IMR-90 (cell line): ENCODE measurements at regions not wholly inside any gene's neighbourhood (a gene's known extent, or its start where the extent isn't known, plus 50 kb on each side); places are given as distances from the start of the nearest gene placed in this dataset.

ENCODE experiments used
- ATAC-seq: fragments of 200-7000 bp; cut with Tn5 transposase; 2 replicates; pipeline ENCODE4 v1.9.1; 2020; ENCODE audit warnings: low read depth, mild to moderate bottlenecking, moderate library complexity
- BruUV-seq: library from RNA; stranded (reverse); fragments of 400-500 nt; replicated peaks from 2 replicates; lab custom pipeline; 2021; lab: Mats Ljungman, UMichigan
- CTCF ChIA-PET: fragments of 300-600 bp; formaldehyde crosslinking; extraction: SDS; loops from one replicate; lab custom pipeline; 2021; ENCODE audit warnings: antibody characterized with exemption; lab: Yijun Ruan, JAX
- POLR2A ChIA-PET: fragments of 300-600 bp; sonication (Branson Sonifier 250); formaldehyde crosslinking; loops from one replicate; lab custom pipeline; 2022; ENCODE audit warnings: antibody characterized with exemption; ENCODE audit not compliant: unreplicated experiment; lab: Charles Lee
- DNase-seq: peaks from one replicate; pipeline ENCODE4 v3.0.0; 2013
- H2AFZ ChIP-seq: replicated peaks from 2 replicates; pipeline ENCODE3; 2013; ENCODE audit warnings: low read length, mild to moderate bottlenecking; ENCODE audit not compliant: poor library complexity
- H2AK5ac ChIP-seq: 2 replicates; pipeline ENCODE4 v1.6.1; 2013; ENCODE audit warnings: low read depth, low read length, inconsistent platforms
- H2AK9ac ChIP-seq: replicated peaks from 2 replicates; pipeline ENCODE3; 2013; ENCODE audit warnings: mild to moderate bottlenecking, low read depth, low read length, moderate library complexity; ENCODE audit not compliant: poor library complexity
- H2BK120ac ChIP-seq: 2 replicates; pipeline ENCODE4 v1.6.1; 2013; ENCODE audit warnings: low read depth, low read length, inconsistent platforms
- H2BK15ac ChIP-seq: 3 replicates; pipeline ENCODE4 v1.6.1; 2013; ENCODE audit warnings: low read depth, low read length, inconsistent platforms
- H2BK20ac ChIP-seq: 2 replicates; pipeline ENCODE4 v1.6.1; 2013; ENCODE audit warnings: low read depth, mild to moderate bottlenecking, inconsistent platforms, low read length, moderate library complexity
- H2BK5ac ChIP-seq: 2 replicates; pipeline ENCODE4 v1.6.1; 2013; ENCODE audit warnings: mild to moderate bottlenecking, low read depth, low read length, inconsistent platforms; ENCODE audit not compliant: poor library complexity, severe bottlenecking
- H3K14ac ChIP-seq: replicated peaks from 2 replicates; pipeline ENCODE4 v1.6.1; 2013; ENCODE audit warnings: low read depth, low read length, inconsistent platforms
- H3K18ac ChIP-seq: 2 replicates; pipeline ENCODE4 v1.6.1; 2013; ENCODE audit warnings: low read depth, low read length, control low read depth
- H3K23ac ChIP-seq: 2 replicates; pipeline ENCODE4 v1.6.1; 2013; ENCODE audit warnings: low read depth, low read length, inconsistent platforms
- H3K27ac ChIP-seq: 2 replicates; pipeline ENCODE4 v1.5.1; 2013; ENCODE audit warnings: mild to moderate bottlenecking, control low read depth, low read length; ENCODE audit not compliant: insufficient read depth
- H3K27me3 ChIP-seq: 2 replicates; pipeline ENCODE4 v1.6.1; 2013; ENCODE audit warnings: low read length; ENCODE audit not compliant: control insufficient read depth, insufficient read depth
- H3K36me3 ChIP-seq: 2 replicates; pipeline ENCODE4 v1.6.1; 2013; ENCODE audit warnings: low read length, mixed read lengths; ENCODE audit not compliant: control insufficient read depth, insufficient read depth
- H3K4ac ChIP-seq: 2 replicates; pipeline ENCODE4 v1.6.1; 2013; ENCODE audit warnings: low read depth, low read length, inconsistent platforms
- H3K4me1 ChIP-seq: 2 replicates; pipeline ENCODE4 v1.6.1; 2013; ENCODE audit warnings: low read length, mixed read lengths; ENCODE audit not compliant: control insufficient read depth, insufficient read depth
- H3K4me2 ChIP-seq: 2 replicates; pipeline ENCODE4 v1.6.1; 2013; ENCODE audit warnings: low read depth, mild to moderate bottlenecking, control low read depth, low read length, moderate library complexity
- H3K4me3 ChIP-seq: 2 replicates; pipeline ENCODE4 v1.5.1; 2013; ENCODE audit warnings: low read depth, mild to moderate bottlenecking, control low read depth, low read length, moderate library complexity; ENCODE audit not compliant: insufficient read depth
- H3K56ac ChIP-seq: 2 replicates; pipeline ENCODE4 v1.6.1; 2013; ENCODE audit warnings: low read length, inconsistent platforms; ENCODE audit not compliant: insufficient read depth; ENCODE audit errors: extremely low read depth
- H3K79me1 ChIP-seq, 2 experiments: 2 replicates each; pipeline ENCODE4 v1.6.1; 2013; ENCODE audit warnings: low read length in 2 of 2, inconsistent platforms in 1 of 2, low read depth in 1 of 2
- H3K9ac ChIP-seq: 2 replicates; pipeline ENCODE4 v1.6.1; 2013; ENCODE audit warnings: low read depth, low read length, control low read depth
- H3K9me1 ChIP-seq: 2 replicates; pipeline ENCODE4 v1.6.1; 2013; ENCODE audit warnings: low read length, inconsistent platforms; ENCODE audit not compliant: insufficient read depth
- H3K9me3 ChIP-seq: 2 replicates; pipeline ENCODE4 v1.6.1; 2013; ENCODE audit warnings: low read length; ENCODE audit not compliant: control insufficient read depth, insufficient read depth
- H4K20me1 ChIP-seq: 2 replicates; pipeline ENCODE4 v1.6.1; 2013; ENCODE audit warnings: low read length, inconsistent platforms; ENCODE audit not compliant: insufficient read depth
- H4K5ac ChIP-seq: 2 replicates; pipeline ENCODE4 v1.6.1; 2013; ENCODE audit warnings: mild to moderate bottlenecking, low read depth, low read length, control low read depth
- H4K8ac ChIP-seq, 2 experiments: 2 replicates each; pipeline ENCODE4 v1.6.1; 2013; ENCODE audit warnings: low read depth in 2 of 2, low read length in 2 of 2, control low read depth in 1 of 2, inconsistent platforms in 1 of 2
- H4K91ac ChIP-seq: 2 replicates; pipeline ENCODE4 v1.6.1; 2013; ENCODE audit warnings: low read depth, low read length, inconsistent platforms; ENCODE audit not compliant: insufficient read depth
- CHD1 ChIP-seq: IDR thresholded peaks from 2 replicates; pipeline ENCODE4 v1.6.1; 2012; ENCODE audit warnings: low read depth, low read length, improper control_type of control experiment
- MAZ ChIP-seq: IDR thresholded peaks from 2 replicates; pipeline ENCODE4 v1.6.1; 2012; ENCODE audit warnings: low read depth, mild to moderate bottlenecking, low read length, improper control_type of control experiment, moderate library complexity, borderline replicate concordance
- NFE2L2 ChIP-seq: fragments of 150-350 bp; IDR thresholded peaks from 2 replicates; pipeline ENCODE4 v1.6.1; 2016; ENCODE audit warnings: low read depth, mild to moderate bottlenecking, low read length
- POLR2A ChIP-seq: IDR thresholded peaks from 2 replicates; pipeline ENCODE4 v1.6.1; 2012; ENCODE audit warnings: mild to moderate bottlenecking, low read depth, low read length
- RAD21 ChIP-seq: IDR thresholded peaks from 2 replicates; pipeline ENCODE4 v1.6.1; 2012; ENCODE audit warnings: low read length, improper control_type of control experiment
- RCOR1 ChIP-seq: IDR thresholded peaks from 2 replicates; pipeline ENCODE4 v1.6.1; 2012; ENCODE audit warnings: mild to moderate bottlenecking, low read length, improper control_type of control experiment; ENCODE audit not compliant: insufficient replicate concordance
- SMC3 ChIP-seq: fragments of 150-350 bp; IDR thresholded peaks from 2 replicates; pipeline ENCODE4 v1.6.1; 2016; ENCODE audit warnings: low read depth, mild to moderate bottlenecking, antibody characterized with exemption, low read length, moderate library complexity
- WGBS, 2 experiments: methylation state at CpG; one replicate each; pipeline versions ENCODE4 v1.1.5 to v1.1.7; 2013; ENCODE audit warnings: missing lambda C conversion rate in 2 of 2; ENCODE audit not compliant: insufficient read length in 1 of 2; ENCODE audit errors: extremely low coverage in 2 of 2; 5-methylcytosine and 5-hydroxymethylcytosine counted together
- dilution Hi-C: fragments of 300-500 bp; cut with HindIII; formaldehyde crosslinking; loops from one replicate; pipeline ENCODE4 v1.14.3; 2018; ENCODE audit warnings: low sequenced_read_pairs; ENCODE audit not compliant: unreplicated experiment
- in situ Hi-C: fragments of 300-500 bp; cut with MboI; formaldehyde crosslinking; loops from 3 replicates; pipeline ENCODE4 v1.14.3; 2019; ENCODE audit warnings: low sequenced_read_pairs, inconsistent platforms, mixed read lengths
- intact Hi-C: fragments of 100-400 bp; cut with micrococcal nuclease; formaldehyde crosslinking; loops from 2 replicates; pipeline ENCODE4 v1.10.0; 2022
- TF ChIP-seq, protein P1 (sequence below): fragments of 150-350 bp; IDR thresholded peaks from 2 replicates; pipeline ENCODE4 v1.6.1; 2016; ENCODE audit warnings: low read depth, mild to moderate bottlenecking, low read length, moderate library complexity, borderline replicate concordance

DNA sequence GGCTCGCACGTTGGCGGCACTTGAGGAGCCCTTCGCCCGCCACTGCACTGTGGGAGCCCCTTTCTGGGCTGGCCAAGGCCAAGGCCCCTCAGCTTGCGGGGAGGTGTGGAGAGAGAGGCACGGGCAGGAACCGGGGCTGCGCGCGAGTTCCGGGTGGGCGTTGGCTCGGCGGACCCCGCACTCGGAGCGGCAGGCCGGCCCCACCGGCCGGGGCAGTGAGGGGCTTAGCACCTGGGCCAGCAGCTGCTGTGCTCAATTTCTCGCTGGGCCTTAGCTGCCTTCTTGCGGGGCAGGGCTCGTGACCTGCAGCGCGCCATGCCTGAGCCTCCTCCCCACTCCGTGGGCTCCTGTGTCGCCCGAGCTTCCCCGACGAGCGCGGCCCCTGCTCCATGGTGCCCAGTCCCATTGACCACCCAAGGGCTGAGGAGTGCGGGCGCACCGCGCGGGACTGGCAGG lies 71.6 kb upstream of the CNTN1 start:
- BruUV-seq, result no TSS peak
- no peak overlapping the region for H3K4ac ChIP-seq
- H3K23ac ChIP-seq, result no peak overlapping the region
- H2AK9ac ChIP-seq, result no peak overlapping the region
- TF ChIP-seq RCOR1 (no peak), CHD1 (no peak), POLR2A (no peak), RAD21 (no peak), MAZ (no peak), SMC3 (no peak), NFE2L2 (no peak)
- TF ChIP-seq, protein P1, sequence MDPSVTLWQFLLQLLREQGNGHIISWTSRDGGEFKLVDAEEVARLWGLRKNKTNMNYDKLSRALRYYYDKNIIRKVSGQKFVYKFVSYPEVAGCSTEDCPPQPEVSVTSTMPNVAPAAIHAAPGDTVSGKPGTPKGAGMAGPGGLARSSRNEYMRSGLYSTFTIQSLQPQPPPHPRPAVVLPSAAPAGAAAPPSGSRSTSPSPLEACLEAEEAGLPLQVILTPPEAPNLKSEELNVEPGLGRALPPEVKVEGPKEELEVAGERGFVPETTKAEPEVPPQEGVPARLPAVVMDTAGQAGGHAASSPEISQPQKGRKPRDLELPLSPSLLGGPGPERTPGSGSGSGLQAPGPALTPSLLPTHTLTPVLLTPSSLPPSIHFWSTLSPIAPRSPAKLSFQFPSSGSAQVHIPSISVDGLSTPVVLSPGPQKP, result no peak
- H4K8ac ChIP-seq, result no peak overlapping the region
- no peaks in the 10 kb centered on the region for H4K20me1 ChIP-seq
- no peak overlapping the region for H2AFZ ChIP-seq
- no peak for DNase-seq
- H4K5ac ChIP-seq, result no peak overlapping the region
- no peaks in the 10 kb centered on the region for H3K9me3 ChIP-seq
- no peak overlapping the region for H3K4me2 ChIP-seq
- dilution Hi-C loops (no loop called here), intact Hi-C loops (no loop called here), in situ Hi-C loops (loop anchor here (10.0 kb wide), 1 partner anchor 304 kb away; no protein-coding TSS in a partner anchor)
- H2BK20ac ChIP-seq, result no peak overlapping the region
- H3K14ac ChIP-seq, result no peak overlapping the region
- H2BK120ac ChIP-seq, result no peak overlapping the region
- WGBS, 2 experiments, result 65% methylated on average over 7 of the region's 38 CpGs; no CpG with 5 or more reads in 1 of the 2 experiments
- H3K18ac ChIP-seq, result no peak overlapping the region
- H3K79me1 ChIP-seq, result no peaks in the 10 kb centered on the region
- H3K56ac ChIP-seq, result no peak overlapping the region
- H2BK5ac ChIP-seq, result no peak overlapping the region
- CTCF ChIA-PET, result no interaction called here
- no peak overlapping the region for H2BK15ac ChIP-seq
- H3K4me1 ChIP-seq, result no peaks in the 10 kb centered on the region
- H3K27ac ChIP-seq, result no peak overlapping the region
- no peaks in the 10 kb centered on the region for H3K36me3 ChIP-seq
- H3K9me1 ChIP-seq, result no peaks in the 10 kb centered on the region
- H4K91ac ChIP-seq, result no peak overlapping the region
- no peak for ATAC-seq
- POLR2A ChIA-PET, result no interaction called here
- H2AK5ac ChIP-seq, result no peak overlapping the region
- H3K4me3 ChIP-seq, result no peak overlapping the region
- no peaks in the 10 kb centered on the region for H3K27me3 ChIP-seq
- no peak overlapping the region for H3K9ac ChIP-seq
